ENCODE measurements at regions not wholly inside any gene's neighbourhood (a gene's known extent, or its start where the extent isn't known, plus 50 kb on each side); places are given as distances from the start of the nearest gene placed in this dataset.

GRCh38 chr12:97097734-97098133 lies 190.7 kb downstream of the NEDD1 start:
- no peak for DNase-seq

GRCh38 chr12:97109441-97109840 lies 202.4 kb downstream of the NEDD1 start:
- DNase-seq: no peak

GRCh38 chr12:97112136-97112535 lies 205.1 kb downstream of the NEDD1 start:
- no peak for DNase-seq

- no peak for DNase-seq
Observed at GRCh38 chr12:97118796-97119375, 211.8 kb downstream of the NEDD1 start.

DNA sequence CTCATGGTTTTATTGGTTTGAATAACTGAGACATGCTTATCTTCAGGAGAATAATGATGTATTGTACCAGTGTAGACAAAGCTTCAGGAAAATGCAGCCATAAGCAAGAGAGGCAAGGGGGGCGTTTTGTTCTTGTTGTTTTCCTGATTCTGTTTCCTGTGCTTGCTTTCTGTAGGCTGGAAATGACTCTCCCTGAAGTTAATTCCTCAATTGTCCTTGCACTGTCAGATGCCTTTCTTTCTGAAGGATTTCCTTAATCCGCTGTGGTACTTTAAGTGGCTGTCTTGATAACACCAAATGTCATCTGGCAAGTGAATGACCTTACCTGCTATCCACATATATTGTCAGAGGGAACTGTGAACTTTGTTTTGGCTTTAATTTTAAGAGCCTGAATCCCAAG lies 220.0 kb downstream of the NEDD1 start:
- no peak for DNase-seq

DNA sequence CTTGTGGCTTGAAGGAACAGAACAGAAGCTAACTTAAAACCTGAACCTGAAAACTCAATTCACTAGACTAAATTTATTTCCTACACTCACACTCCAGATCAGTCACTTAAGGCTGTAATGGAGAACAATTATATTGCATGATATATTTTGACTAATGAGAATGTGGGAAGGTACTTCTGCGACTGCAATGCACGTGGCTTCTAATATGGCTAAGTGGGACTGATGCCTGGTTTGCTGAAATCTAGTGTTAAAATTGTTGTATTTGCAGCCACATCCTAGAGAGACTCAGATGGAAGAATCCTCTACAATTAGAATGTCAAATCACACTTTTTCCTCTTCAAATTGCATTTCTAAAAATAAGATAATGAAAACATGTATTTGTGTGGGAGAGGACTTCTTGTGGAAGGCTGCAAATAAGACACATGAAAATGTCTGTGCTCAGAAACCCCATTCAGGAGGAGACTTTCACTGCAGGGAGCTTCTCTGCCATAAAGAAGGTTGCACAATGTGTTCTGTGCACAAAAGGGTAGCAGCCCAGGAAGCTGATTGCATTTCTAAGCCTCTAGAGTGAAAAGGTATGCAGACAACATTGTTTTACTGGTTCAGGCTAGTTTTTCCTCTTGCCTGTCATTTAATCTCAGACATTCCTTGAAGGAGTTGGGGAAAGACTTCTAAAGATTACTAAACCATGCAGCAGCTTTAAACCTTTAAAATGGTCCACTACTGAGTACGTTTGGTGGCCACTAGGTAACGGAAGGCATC lies 224.3 kb downstream of the NEDD1 start:
- DNase-seq: no peak

- DNase-seq: no peak
Observed at GRCh38 chr12:97132270-97132669, 225.2 kb downstream of the NEDD1 start.

DNA sequence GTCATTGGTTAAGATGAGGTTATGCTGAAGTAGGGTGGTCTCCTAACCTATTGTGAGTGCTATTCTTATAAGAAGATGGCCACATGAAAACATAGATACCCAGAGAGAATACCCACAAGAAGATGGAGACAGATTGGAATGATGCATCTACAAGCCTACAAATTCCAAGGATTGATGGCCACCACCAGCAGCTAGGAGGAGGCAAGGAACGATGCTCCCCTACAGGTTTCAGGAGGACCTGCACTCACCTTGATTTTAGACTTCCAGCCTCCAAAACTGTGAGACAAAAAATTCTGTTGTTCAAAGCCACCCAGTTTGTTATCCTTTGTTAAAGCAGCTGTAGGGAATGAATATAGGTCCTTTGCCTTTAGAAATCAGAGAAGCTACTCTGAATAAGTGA lies 227.4 kb downstream of the NEDD1 start:
- no peak for DNase-seq

- DNase-seq: no peak
Observed at GRCh38 chr12:97140355-97140754, 233.3 kb downstream of the NEDD1 start.

- no peak for DNase-seq
Observed at GRCh38 chr12:97142737-97143410, 235.8 kb downstream of the NEDD1 start.

GRCh38 chr12:97148941-97149559 lies 242.0 kb downstream of the NEDD1 start:
- no peak for DNase-seq

DNA sequence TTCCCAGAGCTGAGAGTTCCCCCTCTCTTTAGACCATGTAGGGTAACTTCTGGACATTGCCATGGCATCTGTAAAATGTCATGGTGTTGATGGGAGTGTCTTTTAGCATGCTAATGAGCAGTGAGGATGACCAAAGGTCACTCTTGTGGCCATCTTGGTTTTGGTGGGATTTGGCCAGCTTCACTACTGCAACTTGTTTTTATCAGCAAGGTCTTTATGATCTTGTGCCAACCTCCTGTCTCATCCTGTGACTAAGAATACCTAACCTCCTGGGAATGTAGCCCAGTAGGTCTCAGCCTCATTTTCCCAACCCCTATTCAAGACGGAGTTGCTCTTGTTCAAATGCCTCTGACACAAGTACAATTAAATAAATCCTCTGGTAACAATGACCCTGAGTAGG lies 244.4 kb downstream of the NEDD1 start:
- DNase-seq: no peak

- DNase-seq: no peak
Observed at GRCh38 chr12:97159377-97159776, 252.3 kb downstream of the NEDD1 start.

DNA sequence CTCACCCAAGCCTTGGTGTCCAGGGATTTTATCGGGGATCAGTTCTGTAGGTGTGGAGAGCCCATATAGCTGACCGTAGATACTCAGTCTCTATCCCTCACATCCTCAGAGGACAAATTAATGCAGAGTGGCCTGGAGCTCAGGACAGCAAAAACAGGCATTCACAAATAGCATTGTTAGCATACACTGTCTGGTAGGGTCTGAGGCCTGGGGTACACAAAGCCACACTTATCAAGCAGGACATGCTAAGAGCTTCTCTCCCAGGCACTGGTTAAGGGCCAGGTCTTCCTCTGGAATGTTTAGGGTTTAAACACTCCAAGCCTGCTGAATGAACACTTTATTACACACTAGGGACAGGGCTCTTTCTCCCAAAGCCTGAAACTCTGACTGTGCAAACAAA lies 253.2 kb downstream of the NEDD1 start:
- no peak for DNase-seq

DNA sequence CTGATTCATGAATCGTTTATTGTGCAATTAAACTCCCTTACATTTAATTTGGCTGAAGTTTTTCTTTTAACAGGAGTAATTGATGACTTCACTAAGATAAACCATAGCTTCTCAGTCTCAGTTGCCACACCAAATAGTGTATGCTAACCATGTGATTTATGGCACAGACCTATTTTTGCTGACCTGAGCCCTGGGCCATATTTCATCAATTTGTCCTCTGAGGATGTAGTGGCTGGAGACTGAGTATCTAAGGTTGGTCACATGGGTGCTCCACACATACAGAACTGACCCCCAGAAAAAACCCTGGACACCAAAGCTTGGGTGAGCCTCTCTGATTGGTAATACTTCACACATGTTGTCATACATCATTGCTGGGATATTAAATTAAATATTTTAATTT lies 255.1 kb downstream of the NEDD1 start:
- DNase-seq: no peak

DNA sequence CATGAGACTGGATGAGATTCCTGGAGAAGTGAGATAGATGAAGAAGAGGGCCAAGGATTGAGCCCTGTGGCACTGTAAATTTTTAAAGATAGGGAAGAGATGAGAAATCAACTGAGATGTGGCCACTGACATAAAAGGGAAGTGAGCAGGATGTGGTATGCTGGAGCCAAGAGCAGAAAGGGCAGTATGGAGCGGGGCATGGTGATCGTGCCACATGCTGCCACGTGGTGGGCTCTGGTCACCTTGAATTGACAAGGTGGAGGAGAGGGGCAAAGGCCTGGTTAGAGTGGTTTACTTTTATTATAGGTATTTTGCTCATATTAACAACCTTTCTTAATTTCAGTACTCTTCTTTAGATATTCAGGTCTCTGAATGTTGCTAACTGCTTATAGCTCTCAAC lies 257.9 kb downstream of the NEDD1 start:
- no peak for DNase-seq

DNA sequence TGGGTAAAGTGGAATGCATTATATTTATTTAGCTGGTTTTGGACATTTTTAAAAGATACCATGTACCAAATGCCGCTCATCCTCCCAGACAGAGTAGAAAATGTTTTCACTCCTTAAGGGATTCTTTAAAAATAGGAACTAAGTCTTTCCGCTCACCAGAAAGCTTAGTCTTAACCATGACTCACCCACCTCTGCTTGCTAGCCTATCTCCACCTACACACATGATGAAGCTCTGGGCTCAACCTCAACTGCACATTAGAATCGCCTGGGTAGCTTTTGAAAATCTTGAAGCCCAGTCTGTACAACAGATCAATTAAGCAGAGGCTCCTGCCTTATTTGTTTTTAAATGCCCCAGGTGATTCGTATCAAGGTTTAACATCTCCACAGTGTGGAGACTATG lies 260.5 kb downstream of the NEDD1 start:
- DNase-seq: no peak

GRCh38 chr12:97168804-97169203 lies 261.7 kb downstream of the NEDD1 start:
- DNase-seq: no peak

GRCh38 chr12:97169889-97170567 lies 263.0 kb downstream of the NEDD1 start:
- DNase-seq: no peak

DNA sequence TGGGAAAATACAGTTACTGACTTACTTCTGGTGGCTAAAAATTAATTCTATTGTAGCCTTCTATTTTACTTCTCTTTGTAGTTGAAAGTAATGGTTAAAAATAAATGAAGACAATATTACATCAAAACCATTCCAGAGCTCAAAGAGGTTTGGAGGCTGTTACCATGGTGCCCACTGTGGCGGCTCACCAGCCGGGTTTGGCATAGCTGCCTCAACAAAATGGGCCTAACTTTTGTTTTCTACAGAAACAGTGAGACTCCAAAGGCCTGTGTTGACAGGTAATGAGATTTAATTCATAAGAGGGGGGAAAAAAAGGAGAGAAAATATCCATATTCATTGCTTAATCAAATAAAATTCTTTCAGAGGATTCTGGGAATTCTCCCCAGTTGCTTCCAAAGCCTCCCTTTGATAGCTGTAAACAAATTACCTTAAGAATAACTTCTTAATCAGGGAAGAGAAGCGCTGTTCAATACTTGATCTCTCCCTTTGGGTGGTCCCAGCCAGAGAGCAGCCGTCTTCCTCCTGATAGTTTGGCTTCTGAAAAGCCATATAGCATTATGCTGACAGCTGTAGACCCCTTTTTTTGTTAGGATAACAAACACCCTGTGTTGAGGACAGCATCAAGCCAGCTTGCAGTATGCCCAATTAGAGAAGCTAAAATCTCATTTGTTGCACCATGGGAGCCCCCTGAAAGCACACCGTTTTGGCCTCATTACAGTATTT lies 266.8 kb downstream of the NEDD1 start:
- no peak for DNase-seq

- DNase-seq: no peak
Observed at GRCh38 chr12:97177481-97177880, 270.4 kb downstream of the NEDD1 start.

DNA sequence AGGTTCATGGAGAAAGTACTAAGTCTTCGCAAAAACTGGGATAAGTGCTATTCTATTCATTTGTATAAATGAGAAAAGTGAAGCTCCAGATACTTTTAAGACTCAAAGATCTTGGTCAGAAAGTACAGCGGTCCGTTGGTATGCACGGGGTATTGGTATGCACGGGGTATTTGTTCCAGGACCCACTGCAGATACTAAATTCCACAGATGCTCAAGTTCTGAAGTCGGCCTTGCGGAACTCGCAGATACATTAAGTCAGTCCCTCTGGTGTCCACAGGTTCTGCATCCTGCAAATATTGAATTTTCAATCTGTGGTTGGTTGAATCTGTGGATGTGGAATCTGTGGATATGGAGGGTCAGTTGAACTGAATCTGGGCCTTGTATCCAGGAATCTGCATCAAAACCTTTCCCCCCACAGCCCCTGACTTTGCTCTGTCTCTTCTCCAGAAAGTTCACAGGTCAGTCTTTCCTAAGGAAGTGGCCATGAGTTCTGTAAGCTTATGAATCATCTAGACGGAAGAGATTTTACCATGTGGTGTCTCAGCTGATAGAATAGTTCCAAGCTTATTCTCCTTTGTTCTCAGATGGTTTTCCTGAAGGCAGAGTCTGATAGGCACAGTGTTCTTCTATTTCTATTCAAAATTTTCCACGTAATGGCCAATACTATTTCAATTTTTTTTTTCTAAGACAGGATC lies 274.7 kb downstream of the NEDD1 start:
- no peak for DNase-seq

Data from NCI-H226 (cell line).